ENCODE measurements at regions not wholly inside any gene's neighbourhood (a gene's known extent, or its start where the extent isn't known, plus 50 kb on each side); places are given as distances from the start of the nearest gene placed in this dataset.

- TF ChIP-seq CREB1 (CRISPR knock-in tag; IDR thresholded peaks at IDR 0.05), result no peak
- TF ChIP-seq FOXJ3 (CRISPR knock-in tag; IDR thresholded peaks at IDR 0.05; ENCODE audit: borderline replicate concordance), result no peak
- TF ChIP-seq ETV6 (CRISPR knock-in tag; IDR thresholded peaks at IDR 0.05), result no peak
- no peak for TF ChIP-seq ZNF138 (CRISPR knock-in tag; conservative IDR thresholded peaks at IDR 0.05)
- TF ChIP-seq, protein P1, sequence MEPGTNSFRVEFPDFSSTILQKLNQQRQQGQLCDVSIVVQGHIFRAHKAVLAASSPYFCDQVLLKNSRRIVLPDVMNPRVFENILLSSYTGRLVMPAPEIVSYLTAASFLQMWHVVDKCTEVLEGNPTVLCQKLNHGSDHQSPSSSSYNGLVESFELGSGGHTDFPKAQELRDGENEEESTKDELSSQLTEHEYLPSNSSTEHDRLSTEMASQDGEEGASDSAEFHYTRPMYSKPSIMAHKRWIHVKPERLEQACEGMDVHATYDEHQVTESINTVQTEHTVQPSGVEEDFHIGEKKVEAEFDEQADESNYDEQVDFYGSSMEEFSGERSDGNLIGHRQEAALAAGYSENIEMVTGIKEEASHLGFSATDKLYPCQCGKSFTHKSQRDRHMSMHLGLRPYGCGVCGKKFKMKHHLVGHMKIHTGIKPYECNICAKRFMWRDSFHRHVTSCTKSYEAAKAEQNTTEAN (CRISPR knock-in tag; IDR thresholded peaks at IDR 0.05), result no peak
- TF ChIP-seq, protein P2, sequence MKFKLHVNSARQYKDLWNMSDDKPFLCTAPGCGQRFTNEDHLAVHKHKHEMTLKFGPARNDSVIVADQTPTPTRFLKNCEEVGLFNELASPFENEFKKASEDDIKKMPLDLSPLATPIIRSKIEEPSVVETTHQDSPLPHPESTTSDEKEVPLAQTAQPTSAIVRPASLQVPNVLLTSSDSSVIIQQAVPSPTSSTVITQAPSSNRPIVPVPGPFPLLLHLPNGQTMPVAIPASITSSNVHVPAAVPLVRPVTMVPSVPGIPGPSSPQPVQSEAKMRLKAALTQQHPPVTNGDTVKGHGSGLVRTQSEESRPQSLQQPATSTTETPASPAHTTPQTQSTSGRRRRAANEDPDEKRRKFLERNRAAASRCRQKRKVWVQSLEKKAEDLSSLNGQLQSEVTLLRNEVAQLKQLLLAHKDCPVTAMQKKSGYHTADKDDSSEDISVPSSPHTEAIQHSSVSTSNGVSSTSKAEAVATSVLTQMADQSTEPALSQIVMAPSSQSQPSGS (CRISPR knock-in tag; IDR thresholded peaks at IDR 0.05; ENCODE audit: borderline replicate concordance, low read depth), result no peak
- TF ChIP-seq JAZF1 (CRISPR knock-in tag; IDR thresholded peaks at IDR 0.05), result no peak
- POLR2A ChIA-PET, result no interaction called here
- H3K27me3 Mint-ChIP-seq (ENCODE audit: low read depth), result peaks cover 7% of the 10 kb centered on the region; the same call in 1 of the 2 replicates
- no peaks in the 10 kb centered on the region for H3K4me1 Mint-ChIP-seq
- DNase-seq (ENCODE audit: low spot score), result no peak
- no peak overlapping the region for H3K4me3 Mint-ChIP-seq
- peaks cover 86% of the 10 kb centered on the region for H3K9me3 Mint-ChIP-seq
- H3K27ac Mint-ChIP-seq, result no peak overlapping the region
- ATAC-seq, result no peak
- H3K36me3 Mint-ChIP-seq, result peaks cover 73% of the 10 kb centered on the region
- CTCF ChIA-PET, result no interaction called here
Observed at GRCh38 chr7:153297141-153297540, 537.6 kb downstream of the ACTR3B start.

- ChIA-PET POLR2A (no interaction called here), CTCF (no interaction called here)
- Mint-ChIP-seq H3K9me3 (peaks cover 78% of the 10 kb centered on the region), H3K27me3 (ENCODE audit: low read depth) (peaks cover 6% of the 10 kb centered on the region; the same call in 1 of the 2 replicates), H3K4me3 (no peak overlapping the region), H3K36me3 (peaks cover 67% of the 10 kb centered on the region), H3K27ac (no peak overlapping the region), H3K4me1 (no peaks in the 10 kb centered on the region)
- DNase-seq (ENCODE audit: low spot score) (no peak), ATAC-seq (no peak)
- no peak for TF ChIP-seq GABPB1 (CRISPR knock-in tag; IDR thresholded peaks at IDR 0.05)
- TF ChIP-seq, protein P3, sequence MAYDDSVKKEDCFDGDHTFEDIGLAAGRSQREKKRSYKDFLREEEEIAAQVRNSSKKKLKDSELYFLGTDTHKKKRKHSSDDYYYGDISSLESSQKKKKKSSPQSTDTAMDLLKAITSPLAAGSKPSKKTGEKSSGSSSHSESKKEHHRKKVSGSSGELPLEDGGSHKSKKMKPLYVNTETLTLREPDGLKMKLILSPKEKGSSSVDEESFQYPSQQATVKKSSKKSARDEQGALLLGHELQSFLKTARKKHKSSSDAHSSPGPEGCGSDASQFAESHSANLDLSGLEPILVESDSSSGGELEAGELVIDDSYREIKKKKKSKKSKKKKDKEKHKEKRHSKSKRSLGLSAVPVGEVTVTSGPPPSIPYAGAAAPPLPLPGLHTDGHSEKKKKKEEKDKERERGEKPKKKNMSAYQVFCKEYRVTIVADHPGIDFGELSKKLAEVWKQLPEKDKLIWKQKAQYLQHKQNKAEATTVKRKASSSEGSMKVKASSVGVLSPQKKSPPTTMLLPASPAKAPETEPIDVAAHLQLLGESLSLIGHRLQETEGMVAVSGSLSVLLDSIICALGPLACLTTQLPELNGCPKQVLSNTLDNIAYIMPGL (CRISPR knock-in tag; IDR thresholded peaks at IDR 0.05), result no peak
- TF ChIP-seq GTF2I (CRISPR knock-in tag; conservative IDR thresholded peaks at IDR 0.05), result no peak
- TF ChIP-seq NFATC4 (CRISPR knock-in tag; IDR thresholded peaks at IDR 0.05), result no peak
- no peak for TF ChIP-seq HMGA2 (CRISPR knock-in tag; IDR thresholded peaks at IDR 0.05)
- no peak for TF ChIP-seq ZNF317 (CRISPR knock-in tag; IDR thresholded peaks at IDR 0.05; ENCODE audit: borderline replicate concordance, low read depth)
- no peak for TF ChIP-seq MYBL2 (CRISPR knock-in tag; IDR thresholded peaks at IDR 0.05)
- TF ChIP-seq STAT6 (CRISPR knock-in tag; conservative IDR thresholded peaks at IDR 0.05; ENCODE audit: low read depth), result no peak
- TF ChIP-seq, protein P4, sequence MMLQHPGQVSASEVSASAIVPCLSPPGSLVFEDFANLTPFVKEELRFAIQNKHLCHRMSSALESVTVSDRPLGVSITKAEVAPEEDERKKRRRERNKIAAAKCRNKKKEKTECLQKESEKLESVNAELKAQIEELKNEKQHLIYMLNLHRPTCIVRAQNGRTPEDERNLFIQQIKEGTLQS (CRISPR knock-in tag; conservative IDR thresholded peaks at IDR 0.05), result no peak
- no peak for TF ChIP-seq EMX1 (CRISPR knock-in tag; IDR thresholded peaks at IDR 0.05)
- no peak for TF ChIP-seq ETV6 (CRISPR knock-in tag; IDR thresholded peaks at IDR 0.05)
- TF ChIP-seq TEAD4 (CRISPR knock-in tag; IDR thresholded peaks at IDR 0.05), result no peak
- TF ChIP-seq, protein P5, sequence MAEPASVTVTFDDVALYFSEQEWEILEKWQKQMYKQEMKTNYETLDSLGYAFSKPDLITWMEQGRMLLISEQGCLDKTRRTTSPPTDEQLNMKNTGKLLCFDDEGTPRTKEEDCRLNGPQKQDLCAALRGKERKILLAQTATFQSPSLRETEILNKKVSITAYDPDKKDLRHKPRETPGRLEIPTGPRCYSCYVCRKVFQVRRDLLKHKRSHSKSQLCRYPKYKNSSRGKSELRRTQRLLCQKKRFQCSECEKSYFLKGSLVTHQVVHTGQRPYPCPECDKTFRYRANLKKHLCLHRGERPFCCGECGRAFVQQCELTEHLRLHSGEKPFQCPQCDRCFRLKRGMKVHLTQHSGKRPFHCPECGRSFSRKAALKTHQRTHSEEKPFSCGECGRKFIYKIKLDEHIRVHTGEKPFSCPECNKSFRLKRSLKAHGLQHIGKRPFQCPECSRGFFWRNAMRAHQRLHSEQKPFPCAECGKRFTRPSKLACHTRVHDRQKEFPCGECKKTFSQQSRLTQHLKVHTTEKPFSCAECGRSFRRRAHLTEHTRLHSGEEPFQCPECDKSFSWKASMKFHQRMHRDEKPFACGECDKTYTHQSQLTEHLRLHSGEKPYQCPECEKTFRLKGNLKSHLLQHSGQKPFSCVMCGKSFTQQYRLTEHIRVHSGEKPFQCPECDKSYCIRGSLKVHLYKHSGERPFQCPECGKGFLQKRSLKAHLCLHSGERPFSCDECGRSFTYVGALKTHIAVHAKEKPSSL (CRISPR knock-in tag; conservative IDR thresholded peaks at IDR 0.05), result no peak
- TF ChIP-seq OVOL2 (CRISPR knock-in tag; IDR thresholded peaks at IDR 0.05; ENCODE audit: borderline replicate concordance), result no peak
- no peak for TF ChIP-seq ATF6 (CRISPR knock-in tag; IDR thresholded peaks at IDR 0.05)
- TF ChIP-seq GRHL2 (CRISPR knock-in tag; IDR thresholded peaks at IDR 0.05; ENCODE audit: insufficient replicate concordance, severe bottlenecking), result no peak
- TF ChIP-seq KAT7 (CRISPR knock-in tag; IDR thresholded peaks at IDR 0.05; ENCODE audit: borderline replicate concordance), result no peak
- no peak for TF ChIP-seq NFE2L1 (CRISPR knock-in tag; IDR thresholded peaks at IDR 0.05)
- no peak for TF ChIP-seq ESRRA (CRISPR knock-in tag; IDR thresholded peaks at IDR 0.05; ENCODE audit: borderline replicate concordance)
Observed at GRCh38 chr7:153301936-153302335, 542.4 kb downstream of the ACTR3B start.

Data from WTC11 (cell line).